ENCODE measurements at regions not wholly inside any gene's neighbourhood (a gene's known extent, or its start where the extent isn't known, plus 50 kb on each side); places are given as distances from the start of the nearest gene placed in this dataset.

DNA sequence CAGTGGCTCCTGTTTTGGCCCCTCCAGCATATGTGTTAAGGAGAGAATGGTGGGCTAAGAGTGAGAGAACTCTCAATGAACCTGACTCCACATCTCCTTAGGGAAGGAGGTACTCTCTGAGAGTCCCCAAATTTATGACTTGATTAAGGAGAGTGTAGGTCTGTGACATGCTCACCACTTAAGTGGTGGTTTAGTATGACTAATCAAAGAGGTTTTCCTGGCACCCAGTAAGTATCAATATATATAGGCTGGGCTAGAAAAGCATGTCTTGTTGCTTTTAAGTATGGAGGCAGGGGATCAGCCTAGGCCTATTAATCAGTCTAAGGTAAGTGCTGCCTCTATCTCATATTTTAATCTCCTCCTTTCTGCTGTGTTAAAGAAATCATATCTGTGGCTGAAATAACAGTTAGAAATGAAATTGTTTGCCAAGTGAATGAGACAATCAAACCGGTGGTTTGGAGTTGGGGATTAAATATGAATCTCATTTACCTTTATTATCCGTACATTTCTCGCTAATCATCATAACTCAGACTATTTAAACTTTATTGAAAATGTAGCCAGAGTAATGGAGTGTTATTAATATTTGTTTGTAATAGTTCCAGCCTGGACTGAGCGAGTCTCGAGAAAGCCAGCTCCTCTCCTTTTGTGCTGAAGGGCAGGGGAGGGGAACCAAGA lies 107.7 kb upstream of the MEIS1 start:
- POLR2A ChIA-PET, result no interaction called here
- Histone ChIP-seq H3K36me3 (ENCODE audit: control insufficient read depth in 2 of 2, insufficient read depth in 1 of 2, low read length in 2 of 2) (no peaks in the 10 kb centered on the region), H3K9me3 (ENCODE audit: control insufficient read depth, insufficient read depth, low read depth, low read length) (no peaks in the 10 kb centered on the region), H3K4me3 (ENCODE audit: low read depth, low read length) (no peak overlapping the region), H3K27ac (ENCODE audit: extremely low read depth, low read depth, low read length) (no peak overlapping the region), H3K4me1 (ENCODE audit: control insufficient read depth, insufficient read depth, low read length) (peaks cover 20% of the 10 kb centered on the region)
- TF ChIP-seq, protein P1, sequence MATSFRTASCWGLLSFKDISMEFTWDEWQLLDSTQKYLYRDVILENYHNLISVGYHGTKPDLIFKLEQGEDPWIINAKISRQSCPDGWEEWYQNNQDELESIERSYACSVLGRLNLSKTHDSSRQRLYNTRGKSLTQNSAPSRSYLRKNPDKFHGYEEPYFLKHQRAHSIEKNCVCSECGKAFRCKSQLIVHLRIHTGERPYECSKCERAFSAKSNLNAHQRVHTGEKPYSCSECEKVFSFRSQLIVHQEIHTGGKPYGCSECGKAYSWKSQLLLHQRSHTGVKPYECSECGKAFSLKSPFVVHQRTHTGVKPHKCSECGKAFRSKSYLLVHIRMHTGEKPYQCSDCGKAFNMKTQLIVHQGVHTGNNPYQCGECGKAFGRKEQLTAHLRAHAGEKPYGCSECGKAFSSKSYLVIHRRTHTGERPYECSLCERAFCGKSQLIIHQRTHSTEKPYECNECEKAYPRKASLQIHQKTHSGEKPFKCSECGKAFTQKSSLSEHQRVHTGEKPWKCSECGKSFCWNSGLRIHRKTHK (tag by site-specific recombination; IDR thresholded peaks at IDR 0.05), result no peak
- no peak for TF ChIP-seq ZNF202 (tag by site-specific recombination; IDR thresholded peaks at IDR 0.05; ENCODE audit: borderline replicate concordance)
- no peak for TF ChIP-seq ZEB2 (tag by site-specific recombination; IDR thresholded peaks at IDR 0.05)
- no peak for TF ChIP-seq ZNF701 (tag by site-specific recombination; IDR thresholded peaks at IDR 0.05)
- no peak for TF ChIP-seq ZBTB48 (tag by site-specific recombination; IDR thresholded peaks at IDR 0.05)
- TF ChIP-seq HOXD13 (CRISPR knock-in tag; IDR thresholded peaks at IDR 0.05; ENCODE audit: borderline replicate concordance), result no peak
- no peak for TF ChIP-seq ZBTB20 (tag by site-specific recombination; IDR thresholded peaks at IDR 0.05)
- TF ChIP-seq ZFP69B (tag by site-specific recombination; IDR thresholded peaks at IDR 0.05), result no peak
- TF ChIP-seq ZNF707 (tag by site-specific recombination; IDR thresholded peaks at IDR 0.05), result no peak
- CTCF ChIA-PET, result no interaction called here

- H3K9me3 ChIP-seq (ENCODE audit: control insufficient read depth, insufficient read depth, low read depth, low read length), result no peaks in the 10 kb centered on the region
- POLR2A ChIA-PET, result no interaction called here
- TF ChIP-seq ZNF184 (tag by site-specific recombination; IDR thresholded peaks at IDR 0.05) (no peak), ZFP41 (tag by site-specific recombination; IDR thresholded peaks at IDR 0.05; ENCODE audit: borderline replicate concordance) (no peak), BCL6B (tag by site-specific recombination; IDR thresholded peaks at IDR 0.05) (no peak), ZNF18 (tag by site-specific recombination; IDR thresholded peaks at IDR 0.05) (0 out of 2 replicates have a peak, but pooled peaks have one; percentile 29), ZSCAN16 (tag by site-specific recombination; IDR thresholded peaks at IDR 0.05) (no peak), OVOL3 (tag by site-specific recombination; IDR thresholded peaks at IDR 0.05) (peak; percentile 72; the same call in 1 of the 2 replicates), WT1 (tag by site-specific recombination; IDR thresholded peaks at IDR 0.05) (peak; percentile 82), ZNF777 (tag by site-specific recombination; IDR thresholded peaks at IDR 0.05; ENCODE audit: borderline replicate concordance) (no peak), ZNF10 (tag by site-specific recombination; IDR thresholded peaks at IDR 0.05) (no peak), ZNF292 (tag by site-specific recombination; IDR thresholded peaks at IDR 0.05; ENCODE audit: borderline replicate concordance, low read depth) (no peak), ZFP69B (tag by site-specific recombination; IDR thresholded peaks at IDR 0.05) (no peak), ZBTB26 (tag by site-specific recombination; optimal IDR thresholded peaks at IDR 0.05) (no peak), ATF2 (tag by site-specific recombination; IDR thresholded peaks at IDR 0.05; ENCODE audit: low read depth) (0 out of 2 replicates have a peak, but pooled peaks have one; percentile 13), SCRT2 (tag by site-specific recombination; IDR thresholded peaks at IDR 0.05) (peak; percentile 91)
- TF ChIP-seq, protein P2, sequence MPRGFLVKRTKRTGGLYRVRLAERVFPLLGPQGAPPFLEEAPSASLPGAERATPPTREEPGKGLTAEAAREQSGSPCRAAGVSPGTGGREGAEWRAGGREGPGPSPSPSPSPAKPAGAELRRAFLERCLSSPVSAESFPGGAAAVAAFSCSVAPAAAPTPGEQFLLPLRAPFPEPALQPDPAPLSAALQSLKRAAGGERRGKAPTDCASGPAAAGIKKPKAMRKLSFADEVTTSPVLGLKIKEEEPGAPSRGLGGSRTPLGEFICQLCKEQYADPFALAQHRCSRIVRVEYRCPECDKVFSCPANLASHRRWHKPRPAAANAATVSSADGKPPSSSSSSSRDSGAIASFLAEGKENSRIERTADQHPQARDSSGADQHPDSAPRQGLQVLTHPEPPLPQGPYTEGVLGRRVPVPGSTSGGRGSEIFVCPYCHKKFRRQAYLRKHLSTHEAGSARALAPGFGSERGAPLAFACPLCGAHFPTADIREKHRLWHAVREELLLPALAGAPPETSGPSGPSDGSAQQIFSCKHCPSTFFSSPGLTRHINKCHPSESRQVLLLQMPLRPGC (tag by site-specific recombination; IDR thresholded peaks at IDR 0.05), result peak; percentile 71
These were observed 109.9 kb upstream of the MEIS1 start for GRCh38 chr2:66324909-66325528.

More at GRCh38 chr2:66324909-66325528, 109.9 kb upstream of the MEIS1 start:
- no peak overlapping the region for H3K27ac ChIP-seq (ENCODE audit: extremely low read depth, low read depth, low read length)
- peaks cover 20% of the 10 kb centered on the region for H3K4me1 ChIP-seq (ENCODE audit: control insufficient read depth, insufficient read depth, low read length)
- CTCF ChIA-PET, result interaction anchor here (1.0 kb wide), 1 partner anchor 103 kb away, joined by 3 read pairs; no protein-coding TSS in a partner anchor
- H3K36me3 ChIP-seq (ENCODE audit: control insufficient read depth in 2 of 2, insufficient read depth in 1 of 2, low read length in 2 of 2), result no peaks in the 10 kb centered on the region
- no peak overlapping the region for H3K4me3 ChIP-seq (ENCODE audit: low read depth, low read length)
